Germinal center (tissue), 1 donor: ENCODE measurements at regions not wholly inside any gene's neighbourhood (a gene's known extent, or its start where the extent isn't known, plus 50 kb on each side); places are given as distances from the start of the nearest gene placed in this dataset.

ENCODE experiments used
- DNase-seq: peaks from one replicate; pipeline ENCODE4 v3.0.0; 2012; ENCODE audit warnings: mixed read lengths, low spot score

GRCh38 chr18:44136326-44136725, 544.4 kb upstream of the SETBP1 start:
- DNase-seq: no peak

- no peak for DNase-seq
Observed at GRCh38 chr18:44143072-44143471, 537.6 kb upstream of the SETBP1 start.

GRCh38 chr18:44149706-44150105, 531.0 kb upstream of the SETBP1 start:
- no peak for DNase-seq

- DNase-seq: no peak
Observed at GRCh38 chr18:44153981-44154380, 526.7 kb upstream of the SETBP1 start.

GRCh38 chr18:44156126-44156525, 524.6 kb upstream of the SETBP1 start:
- no peak for DNase-seq

DNA sequence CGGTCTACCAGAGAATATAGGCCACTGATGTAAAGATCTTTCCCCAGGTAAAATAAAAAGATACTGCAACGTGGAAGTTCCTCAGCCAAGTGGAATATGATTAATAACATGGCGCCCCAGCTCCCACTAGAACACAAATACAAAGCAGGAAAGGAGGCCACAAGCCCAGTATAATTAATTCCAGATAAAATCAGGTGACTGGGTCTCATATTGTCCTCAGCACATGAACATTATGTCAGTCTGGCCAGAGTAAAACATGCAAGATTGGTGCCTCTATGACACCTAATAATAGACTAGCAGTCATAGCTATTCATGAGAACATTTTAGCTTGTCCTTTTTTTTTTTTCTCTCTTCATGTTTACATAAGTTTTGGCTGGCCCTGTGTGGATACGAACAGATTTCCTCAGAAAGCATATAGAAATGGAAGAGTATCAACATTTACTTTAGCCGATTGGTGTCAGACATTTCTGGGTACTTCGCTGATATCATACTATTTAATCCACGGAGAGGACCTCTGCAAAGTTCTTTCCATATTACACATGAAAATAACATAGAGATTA, 523.8 kb upstream of the SETBP1 start:
- DNase-seq: no peak

- DNase-seq: no peak
Observed at GRCh38 chr18:44170208-44170880, 510.3 kb upstream of the SETBP1 start.

- DNase-seq: no peak
Observed at GRCh38 chr18:44171301-44171700, 509.4 kb upstream of the SETBP1 start.

GRCh38 chr18:44175891-44176290, 504.8 kb upstream of the SETBP1 start:
- DNase-seq: no peak

DNA sequence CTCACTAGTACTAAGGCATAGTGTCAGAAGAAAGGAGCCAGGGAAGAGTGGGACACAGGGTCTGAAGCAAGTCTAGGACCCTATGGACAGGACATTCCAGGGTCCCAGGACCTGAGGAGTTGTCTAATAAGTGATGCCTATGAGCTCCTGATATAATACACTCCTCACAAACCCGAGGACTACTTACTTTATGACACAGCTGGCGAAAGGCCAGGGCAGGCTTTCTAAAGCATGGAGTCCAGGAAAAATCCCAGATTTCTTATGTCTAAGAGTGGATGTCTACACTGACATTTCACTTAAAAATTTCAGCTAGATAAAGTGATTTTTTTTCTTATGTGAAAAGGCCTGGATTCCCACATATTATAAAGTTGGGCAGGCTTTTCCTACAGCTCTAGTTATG, 502.2 kb upstream of the SETBP1 start:
- DNase-seq: no peak

GRCh38 chr18:44179693-44180092, 501.0 kb upstream of the SETBP1 start:
- DNase-seq: no peak

- no peak for DNase-seq
Observed at GRCh38 chr18:44180683-44181082, 500.0 kb upstream of the SETBP1 start.

DNA sequence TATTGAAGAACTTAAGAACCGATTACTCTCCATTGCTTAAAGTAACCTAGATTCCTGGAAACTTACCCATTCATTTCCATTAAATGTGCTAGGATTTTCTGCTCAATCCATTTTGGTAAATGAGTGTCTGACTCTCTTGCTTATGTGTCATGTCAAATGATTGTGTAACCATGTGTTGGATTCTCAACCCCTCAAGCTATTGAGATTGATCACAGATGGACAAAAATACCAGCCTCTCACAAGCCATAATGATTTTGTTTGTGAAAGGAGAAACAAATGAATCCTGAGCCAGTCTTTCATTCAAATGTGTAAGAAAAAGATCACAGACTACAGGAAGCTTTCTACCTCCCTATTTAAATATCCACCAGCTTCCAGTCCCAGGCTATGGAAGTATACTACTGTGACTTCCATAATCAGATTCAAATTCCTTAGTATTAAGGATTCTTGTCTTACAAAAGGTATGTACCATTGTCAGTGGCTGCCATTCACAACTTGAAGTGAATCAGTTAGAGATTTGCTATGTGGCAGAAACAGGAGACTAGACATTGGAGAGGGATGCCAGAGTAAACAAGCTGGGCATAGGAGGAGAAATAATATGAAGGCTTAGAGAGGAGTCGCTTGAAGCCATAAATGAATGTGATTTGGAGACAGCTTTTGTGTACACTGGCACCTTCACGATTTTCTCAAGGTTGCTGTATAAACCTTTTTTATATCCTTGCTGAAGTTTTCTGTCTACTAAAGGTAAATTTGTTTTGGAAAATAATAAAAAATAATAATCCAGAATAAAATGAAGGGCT, 498.5 kb upstream of the SETBP1 start:
- no peak for DNase-seq

GRCh38 chr18:44186001-44186400, 494.7 kb upstream of the SETBP1 start:
- no peak for DNase-seq

- DNase-seq: no peak
Observed at GRCh38 chr18:44187090-44187489, 493.6 kb upstream of the SETBP1 start.

- no peak for DNase-seq
Observed at GRCh38 chr18:44195394-44196140, 485.1 kb upstream of the SETBP1 start.

- no peak for DNase-seq
Observed at GRCh38 chr18:44197832-44198611, 482.7 kb upstream of the SETBP1 start.

DNA sequence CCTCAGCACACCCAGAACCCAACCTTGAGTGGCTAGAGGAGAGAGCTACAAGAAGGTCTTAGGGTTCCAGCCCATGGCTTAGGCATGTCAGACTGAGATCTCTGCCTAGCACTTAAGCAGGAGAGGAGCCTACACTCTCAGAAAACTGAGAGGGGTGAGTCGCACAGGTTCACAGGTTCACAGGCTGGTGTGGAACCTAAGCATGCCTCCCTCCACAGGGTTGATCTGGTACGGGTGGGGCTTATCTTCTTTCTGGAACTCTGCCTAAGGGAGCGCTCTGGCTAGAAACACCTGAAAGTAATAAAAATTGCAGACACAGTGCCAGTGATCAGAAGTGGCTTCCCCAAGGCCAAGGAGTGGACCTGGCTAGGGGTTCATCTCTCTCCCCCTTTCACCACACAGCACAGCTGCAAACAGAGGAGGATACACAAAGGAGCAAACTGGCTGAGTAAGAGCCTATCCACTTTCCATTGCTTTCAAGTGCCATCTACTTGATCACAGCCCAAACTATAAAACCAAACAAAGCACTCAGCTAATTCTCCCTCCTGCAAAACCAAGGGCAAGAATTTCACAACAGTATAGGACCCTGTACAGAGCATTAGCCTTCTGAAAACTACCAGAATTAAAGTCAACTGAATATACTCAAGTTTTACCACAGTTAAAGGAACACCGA, 481.9 kb upstream of the SETBP1 start:
- DNase-seq: no peak

DNA sequence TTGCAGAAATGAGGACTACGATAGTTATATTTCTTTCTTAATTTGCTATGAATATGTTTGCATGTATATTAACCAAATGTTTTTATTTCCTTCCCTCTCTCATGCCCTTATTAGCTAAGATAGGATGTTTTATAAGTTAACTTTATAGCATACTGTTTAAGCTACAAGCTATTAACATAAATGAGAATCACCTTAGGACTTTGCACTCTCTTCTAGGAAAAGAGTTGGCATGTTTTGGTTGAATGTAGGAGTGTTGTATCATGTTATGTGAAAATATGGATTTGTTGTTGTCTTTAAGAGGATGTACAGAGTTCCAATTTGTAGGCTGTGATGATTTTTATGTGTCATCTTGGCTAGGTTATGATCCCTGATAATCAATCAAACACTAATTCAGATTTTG, 467.4 kb upstream of the SETBP1 start:
- no peak for DNase-seq

DNA sequence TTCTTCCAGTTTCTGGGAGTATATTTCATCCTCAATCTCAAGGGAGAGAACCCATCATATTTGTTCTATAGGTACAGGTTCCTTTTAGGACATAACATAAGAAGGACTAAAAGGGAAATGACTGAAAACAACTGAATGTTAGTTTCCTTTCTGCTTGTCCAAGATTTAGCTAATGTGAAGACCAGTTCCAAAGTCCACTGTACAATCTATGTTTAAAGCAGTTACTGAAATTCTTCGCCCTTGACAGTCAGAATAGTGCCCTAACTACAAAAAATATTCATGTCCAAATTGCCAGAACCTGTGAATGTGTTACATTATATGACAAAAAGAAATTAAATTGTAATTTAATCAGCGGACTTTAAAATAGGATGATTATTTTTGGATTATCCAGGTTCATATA, 466.3 kb upstream of the SETBP1 start:
- no peak for DNase-seq

DNA sequence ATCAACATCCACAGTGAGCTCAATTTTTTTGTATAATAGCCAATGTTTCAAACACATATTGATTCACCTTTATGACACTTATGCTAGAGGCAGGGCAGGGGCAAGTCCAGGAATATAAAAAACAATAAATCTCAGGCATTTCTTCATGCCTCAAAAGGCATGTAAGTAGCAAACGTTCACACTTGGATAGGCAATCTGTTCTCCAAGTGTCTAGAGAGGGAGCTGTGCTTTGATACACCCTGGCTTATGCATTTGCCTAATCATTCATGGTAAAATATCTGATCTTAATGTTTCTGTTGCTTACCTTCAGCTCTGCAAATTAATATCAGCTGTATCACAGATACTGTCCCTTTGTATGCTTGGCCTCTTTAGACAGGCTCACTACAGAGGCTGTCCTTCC, 464.5 kb upstream of the SETBP1 start:
- no peak for DNase-seq
